ENCODE measurements at regions not wholly inside any gene's neighbourhood (a gene's known extent, or its start where the extent isn't known, plus 50 kb on each side); places are given as distances from the start of the nearest gene placed in this dataset.
A peak's percentile ranks its signal among the peaks of the same experiment; 100 is the strongest.

DNA sequence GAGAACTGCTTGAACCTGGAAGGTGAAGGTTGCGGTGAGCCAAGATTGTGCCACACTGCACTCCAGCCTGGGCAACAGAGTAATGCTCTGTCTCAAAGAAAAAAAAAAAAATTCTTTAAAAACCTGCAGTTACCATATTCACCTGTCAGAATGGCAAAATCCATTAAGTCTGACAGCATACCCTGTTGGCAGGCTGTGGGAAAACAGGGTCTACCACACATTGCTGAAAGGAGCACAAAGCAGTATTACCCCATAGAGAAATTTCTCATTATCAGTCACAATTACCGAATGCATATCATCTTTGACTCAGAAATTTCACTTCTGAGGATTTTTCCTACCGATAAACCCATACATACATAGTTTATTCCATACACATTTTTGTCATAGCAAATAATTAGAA lies 264.1 kb upstream of the SLCO3A1 start:
- Histone ChIP-seq H3K4me1 (ENCODE audit: control insufficient read depth in 1 of 2, insufficient read depth in 2 of 2, low read length in 2 of 2) (no peaks in the 10 kb centered on the region), H2AFZ (ENCODE audit: low read depth, low read length, poor library complexity, severe bottlenecking) (no peak overlapping the region), H4K20me1 (ENCODE audit: insufficient read depth) (no peaks in the 10 kb centered on the region), H3K9me3 (ENCODE audit: control insufficient read depth in 1 of 2, insufficient read depth in 1 of 2, low read depth in 1 of 2, low read length in 2 of 2) (no peaks in the 10 kb centered on the region), H3K9me2 (ENCODE audit: insufficient read depth) (no peaks in the 10 kb centered on the region), H3K79me2 (ENCODE audit: insufficient read depth, low read length) (no peaks in the 10 kb centered on the region), H3K9ac (ENCODE audit: low read length) (no peak overlapping the region), H3K4me3 (replicated peaks in 1 of 2; ENCODE audit: low read depth in 1 of 2, low read length in 2 of 2) (no peak overlapping the region), H3K27me3 (ENCODE audit: insufficient read depth, low read length) (no peaks in the 10 kb centered on the region), H3K27ac (ENCODE audit: low read depth, low read length) (no peak overlapping the region), H3K4me2 (ENCODE audit: low read length) (no peak overlapping the region), H3K36me3 (ENCODE audit: control insufficient read depth in 1 of 2, insufficient read depth in 2 of 2, low read length in 2 of 2) (no peaks in the 10 kb centered on the region)
- ATAC-seq = no peak
- DNase-seq (ENCODE audit: low read depth, low spot score) = no peak
- TF ChIP-seq, protein P1, sequence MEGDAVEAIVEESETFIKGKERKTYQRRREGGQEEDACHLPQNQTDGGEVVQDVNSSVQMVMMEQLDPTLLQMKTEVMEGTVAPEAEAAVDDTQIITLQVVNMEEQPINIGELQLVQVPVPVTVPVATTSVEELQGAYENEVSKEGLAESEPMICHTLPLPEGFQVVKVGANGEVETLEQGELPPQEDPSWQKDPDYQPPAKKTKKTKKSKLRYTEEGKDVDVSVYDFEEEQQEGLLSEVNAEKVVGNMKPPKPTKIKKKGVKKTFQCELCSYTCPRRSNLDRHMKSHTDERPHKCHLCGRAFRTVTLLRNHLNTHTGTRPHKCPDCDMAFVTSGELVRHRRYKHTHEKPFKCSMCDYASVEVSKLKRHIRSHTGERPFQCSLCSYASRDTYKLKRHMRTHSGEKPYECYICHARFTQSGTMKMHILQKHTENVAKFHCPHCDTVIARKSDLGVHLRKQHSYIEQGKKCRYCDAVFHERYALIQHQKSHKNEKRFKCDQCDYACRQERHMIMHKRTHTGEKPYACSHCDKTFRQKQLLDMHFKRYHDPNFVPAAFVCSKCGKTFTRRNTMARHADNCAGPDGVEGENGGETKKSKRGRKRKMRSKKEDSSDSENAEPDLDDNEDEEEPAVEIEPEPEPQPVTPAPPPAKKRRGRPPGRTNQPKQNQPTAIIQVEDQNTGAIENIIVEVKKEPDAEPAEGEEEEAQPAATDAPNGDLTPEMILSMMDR (IDR thresholded peaks at IDR 0.05 in 2 of 3, conservative IDR thresholded peaks at IDR 0.05 in 1 of 3; ENCODE audit: borderline replicate concordance in 1 of 3, insufficient read depth in 1 of 3, low read depth in 2 of 3, low read length in 2 of 3) = peak in 1 of 3 experiments; percentile 15; a peak in 1 of 6 replicates
- no peak for TF ChIP-seq SRF (IDR thresholded peaks at IDR 0.05; ENCODE audit: low read depth)
- intact Hi-C loops (cut with micrococcal nuclease) = no loop called here
- no TSS peak for BruUV-seq (replicated peaks)
- ChIA-PET RAD21 (ENCODE audit: low non-redundant PET in 1 of 2, low total read pairs in 2 of 2, uncharacterized antibody in 2 of 2, unreplicated experiment in 2 of 2) (no interaction called here), POLR2A (no interaction called here), CTCF (no interaction called here)

DNA sequence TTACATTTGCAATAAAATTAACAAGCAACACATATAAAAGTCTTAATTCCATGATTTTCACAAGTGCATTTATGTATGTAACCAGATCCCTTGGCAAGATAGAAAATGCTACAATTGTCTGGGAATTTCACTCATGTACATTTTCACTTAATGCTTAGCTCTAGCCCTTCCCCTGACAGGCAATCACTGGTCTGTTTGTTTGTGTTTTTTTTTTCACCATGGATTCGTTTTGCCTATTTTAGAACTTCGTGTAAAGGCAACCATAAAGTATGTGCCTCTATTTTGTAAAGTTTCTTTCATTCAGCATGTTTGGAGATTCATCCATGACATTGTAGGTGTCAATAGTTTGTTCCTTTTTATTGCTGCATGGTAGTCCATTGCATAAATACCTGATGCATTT lies 260.9 kb upstream of the SLCO3A1 start:
- ChIA-PET CTCF (interaction anchor here (0.7 kb wide), 1 partner anchor 114 kb away, joined by 3 read pairs; no protein-coding TSS in a partner anchor), RAD21 (ENCODE audit: low non-redundant PET in 1 of 2, low total read pairs in 2 of 2, uncharacterized antibody in 2 of 2, unreplicated experiment in 2 of 2) (no interaction called here), POLR2A (no interaction called here)
- DNase-seq (ENCODE audit: low read depth, low spot score) (no peak), ATAC-seq (no peak)
- H3K9ac ChIP-seq (ENCODE audit: low read length) = no peak overlapping the region
- no peak overlapping the region for H3K27ac ChIP-seq (ENCODE audit: low read depth, low read length)
- no peaks in the 10 kb centered on the region for H3K9me3 ChIP-seq (ENCODE audit: control insufficient read depth in 1 of 2, insufficient read depth in 1 of 2, low read depth in 1 of 2, low read length in 2 of 2)
- H4K20me1 ChIP-seq (ENCODE audit: insufficient read depth) = no peaks in the 10 kb centered on the region
- BruUV-seq (replicated peaks) = no TSS peak
- H3K4me2 ChIP-seq (ENCODE audit: low read length) = no peak overlapping the region
- no peaks in the 10 kb centered on the region for H3K4me1 ChIP-seq (ENCODE audit: control insufficient read depth in 1 of 2, insufficient read depth in 2 of 2, low read length in 2 of 2)
- intact Hi-C loops (cut with micrococcal nuclease) = no loop called here
- TF ChIP-seq SP1 (IDR thresholded peaks at IDR 0.05; ENCODE audit: low read depth) (no peak), SIN3A (IDR thresholded peaks at IDR 0.05; ENCODE audit: low read depth) (no peak), CEBPB (IDR thresholded peaks at IDR 0.05; ENCODE audit: low read depth) (no peak)
- H3K9me2 ChIP-seq (ENCODE audit: insufficient read depth) = no peaks in the 10 kb centered on the region
- no peaks in the 10 kb centered on the region for H3K79me2 ChIP-seq (ENCODE audit: insufficient read depth, low read length)
- no peak overlapping the region for H3K4me3 ChIP-seq (replicated peaks in 1 of 2; ENCODE audit: low read depth in 1 of 2, low read length in 2 of 2)
- peaks cover 5% of the 10 kb centered on the region; the same call in 1 of the 2 replicates for H3K27me3 ChIP-seq (ENCODE audit: insufficient read depth, low read length)
- no peak overlapping the region for H2AFZ ChIP-seq (ENCODE audit: low read depth, low read length, poor library complexity, severe bottlenecking)
- H3K36me3 ChIP-seq (ENCODE audit: control insufficient read depth in 1 of 2, insufficient read depth in 2 of 2, low read length in 2 of 2) = no peaks in the 10 kb centered on the region

Data from HCT116 (cell line).